ENCODE measurements at regions not wholly inside any gene's neighbourhood (a gene's known extent, or its start where the extent isn't known, plus 50 kb on each side); places are given as distances from the start of the nearest gene placed in this dataset.

DNA sequence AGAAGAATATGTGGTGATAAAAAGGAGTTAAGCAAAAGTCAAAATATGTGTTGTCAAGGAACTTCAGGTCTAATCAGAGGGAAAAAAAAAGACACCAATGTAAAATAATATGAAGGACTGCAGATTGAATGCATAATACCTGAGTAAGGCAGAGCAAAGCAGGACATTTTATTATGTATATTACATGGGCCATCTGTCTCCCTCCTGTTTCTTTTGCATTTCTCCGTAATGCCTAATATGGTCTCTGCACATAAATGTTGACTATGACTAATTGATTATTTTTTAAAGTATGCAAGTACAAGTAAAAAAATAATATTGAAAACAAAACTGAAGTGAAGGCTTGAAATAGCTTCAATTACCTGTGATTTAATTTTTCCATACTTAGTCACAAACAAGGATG is 384.7 kb upstream of the MAN1A1 start:
- TF ChIP-seq, protein P1, sequence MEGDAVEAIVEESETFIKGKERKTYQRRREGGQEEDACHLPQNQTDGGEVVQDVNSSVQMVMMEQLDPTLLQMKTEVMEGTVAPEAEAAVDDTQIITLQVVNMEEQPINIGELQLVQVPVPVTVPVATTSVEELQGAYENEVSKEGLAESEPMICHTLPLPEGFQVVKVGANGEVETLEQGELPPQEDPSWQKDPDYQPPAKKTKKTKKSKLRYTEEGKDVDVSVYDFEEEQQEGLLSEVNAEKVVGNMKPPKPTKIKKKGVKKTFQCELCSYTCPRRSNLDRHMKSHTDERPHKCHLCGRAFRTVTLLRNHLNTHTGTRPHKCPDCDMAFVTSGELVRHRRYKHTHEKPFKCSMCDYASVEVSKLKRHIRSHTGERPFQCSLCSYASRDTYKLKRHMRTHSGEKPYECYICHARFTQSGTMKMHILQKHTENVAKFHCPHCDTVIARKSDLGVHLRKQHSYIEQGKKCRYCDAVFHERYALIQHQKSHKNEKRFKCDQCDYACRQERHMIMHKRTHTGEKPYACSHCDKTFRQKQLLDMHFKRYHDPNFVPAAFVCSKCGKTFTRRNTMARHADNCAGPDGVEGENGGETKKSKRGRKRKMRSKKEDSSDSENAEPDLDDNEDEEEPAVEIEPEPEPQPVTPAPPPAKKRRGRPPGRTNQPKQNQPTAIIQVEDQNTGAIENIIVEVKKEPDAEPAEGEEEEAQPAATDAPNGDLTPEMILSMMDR (IDR thresholded peaks at IDR 0.05) = no peak
- TF ChIP-seq POLR2A (IDR thresholded peaks at IDR 0.05) = no peak
